ENCODE measurements at regions not wholly inside any gene's neighbourhood (a gene's known extent, or its start where the extent isn't known, plus 50 kb on each side); places are given as distances from the start of the nearest gene placed in this dataset.

- TF ChIP-seq, protein P1, sequence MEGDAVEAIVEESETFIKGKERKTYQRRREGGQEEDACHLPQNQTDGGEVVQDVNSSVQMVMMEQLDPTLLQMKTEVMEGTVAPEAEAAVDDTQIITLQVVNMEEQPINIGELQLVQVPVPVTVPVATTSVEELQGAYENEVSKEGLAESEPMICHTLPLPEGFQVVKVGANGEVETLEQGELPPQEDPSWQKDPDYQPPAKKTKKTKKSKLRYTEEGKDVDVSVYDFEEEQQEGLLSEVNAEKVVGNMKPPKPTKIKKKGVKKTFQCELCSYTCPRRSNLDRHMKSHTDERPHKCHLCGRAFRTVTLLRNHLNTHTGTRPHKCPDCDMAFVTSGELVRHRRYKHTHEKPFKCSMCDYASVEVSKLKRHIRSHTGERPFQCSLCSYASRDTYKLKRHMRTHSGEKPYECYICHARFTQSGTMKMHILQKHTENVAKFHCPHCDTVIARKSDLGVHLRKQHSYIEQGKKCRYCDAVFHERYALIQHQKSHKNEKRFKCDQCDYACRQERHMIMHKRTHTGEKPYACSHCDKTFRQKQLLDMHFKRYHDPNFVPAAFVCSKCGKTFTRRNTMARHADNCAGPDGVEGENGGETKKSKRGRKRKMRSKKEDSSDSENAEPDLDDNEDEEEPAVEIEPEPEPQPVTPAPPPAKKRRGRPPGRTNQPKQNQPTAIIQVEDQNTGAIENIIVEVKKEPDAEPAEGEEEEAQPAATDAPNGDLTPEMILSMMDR (conservative IDR thresholded peaks at IDR 0.05; ENCODE audit: low read length): no peak
- TF ChIP-seq EZH2phosphoT487 (IDR thresholded peaks at IDR 0.05; ENCODE audit: borderline replicate concordance, low read depth, low read length): no peak
Measured at GRCh38 chr13:86878781-86879180, 792.4 kb upstream of the SLITRK5 start.
